ENCODE measurements at regions not wholly inside any gene's neighbourhood (a gene's known extent, or its start where the extent isn't known, plus 50 kb on each side); places are given as distances from the start of the nearest gene placed in this dataset.
"Not testable (repeated sequence)": the region's sequence is repeated elsewhere in the genome, so short reads cannot be mapped to it uniquely, and the experiment has no call there.

GRCh38 chr18:73617981-73618380 lies 529.7 kb downstream of the FBXO15 start:
- no peak for DNase-seq

DNA sequence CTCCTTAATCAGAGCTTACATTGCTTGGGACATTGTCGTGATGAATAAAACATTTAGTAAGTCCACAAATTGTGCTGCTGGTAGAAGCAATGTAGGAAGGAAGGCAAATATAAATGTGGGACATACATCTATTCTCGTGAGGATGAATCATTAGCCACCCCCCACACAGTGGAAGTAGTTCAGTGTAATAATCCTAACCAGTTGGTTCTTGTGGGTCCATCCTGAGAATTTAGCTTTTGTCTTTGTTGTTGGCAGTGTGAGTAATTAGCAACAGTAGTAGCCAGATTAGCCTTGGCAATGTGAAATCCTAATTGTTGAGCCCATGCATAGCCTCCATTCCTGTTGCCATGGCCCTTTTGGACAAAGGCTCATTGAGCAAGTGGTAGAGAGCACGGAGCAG lies 532.1 kb downstream of the FBXO15 start:
- no peak for DNase-seq

DNA sequence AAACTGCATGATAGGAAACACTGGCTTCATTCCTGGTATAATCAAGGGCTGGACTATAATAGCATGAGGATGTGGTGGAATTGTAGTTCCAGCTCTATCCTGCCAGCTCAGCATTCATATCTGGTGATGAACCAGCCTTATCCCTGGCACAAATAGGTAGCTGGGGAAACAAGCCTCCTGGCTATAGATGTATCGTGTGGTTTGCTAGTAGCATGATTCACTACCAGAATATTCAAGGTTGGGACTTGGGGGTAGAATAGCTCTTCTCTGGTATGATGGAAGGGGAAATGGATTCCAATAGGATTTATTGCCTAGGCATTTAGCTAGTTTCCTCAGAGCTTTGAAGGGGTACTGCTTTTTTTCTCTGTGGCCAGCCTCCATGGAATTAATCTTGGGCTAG lies 532.8 kb downstream of the FBXO15 start:
- DNase-seq, result no peak

- DNase-seq, result no peak
These were observed 533.8 kb downstream of the FBXO15 start for GRCh38 chr18:73613706-73614340.

GRCh38 chr18:73597832-73598615 lies 549.6 kb downstream of the FBXO15 start:
- DNase-seq, result no peak

DNA sequence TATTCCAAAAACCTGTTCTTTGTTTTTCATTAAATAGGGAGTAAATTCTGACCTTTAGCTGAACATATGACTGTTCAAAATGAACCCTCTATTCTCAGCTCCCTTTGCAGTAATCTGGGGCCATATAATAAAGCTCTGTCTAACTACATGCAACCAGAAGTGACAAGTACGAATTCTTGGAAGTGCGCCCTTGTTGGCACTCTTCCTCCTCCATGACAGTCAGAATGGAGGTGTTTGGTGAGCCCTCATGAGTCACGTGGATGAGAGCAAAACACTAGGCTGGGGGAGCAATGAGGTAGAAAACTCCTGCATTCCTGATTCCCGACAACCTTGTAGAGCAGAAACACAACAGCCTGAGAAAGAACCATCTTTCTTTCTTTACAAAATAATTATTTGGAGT lies 552.9 kb downstream of the FBXO15 start:
- DNase-seq, result no peak

DNA sequence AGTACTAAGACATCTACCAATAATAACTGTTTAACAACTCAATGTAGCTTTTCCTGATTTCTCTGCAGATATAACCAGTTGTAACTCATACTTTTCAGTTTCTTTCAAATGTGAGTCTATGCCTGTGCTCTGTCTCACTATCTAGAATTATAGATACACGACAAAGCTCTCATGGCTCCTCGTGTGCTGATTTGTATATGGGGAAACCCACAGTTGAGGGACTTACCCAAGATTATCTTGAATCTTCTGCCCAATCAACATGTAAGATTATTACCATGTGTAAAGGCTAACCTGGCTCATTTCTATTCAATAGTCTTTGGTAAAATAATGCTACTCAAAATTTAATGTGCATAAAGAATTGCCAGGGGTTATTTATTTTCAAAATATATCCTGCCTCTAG lies 554.4 kb downstream of the FBXO15 start:
- DNase-seq, result no peak

DNA sequence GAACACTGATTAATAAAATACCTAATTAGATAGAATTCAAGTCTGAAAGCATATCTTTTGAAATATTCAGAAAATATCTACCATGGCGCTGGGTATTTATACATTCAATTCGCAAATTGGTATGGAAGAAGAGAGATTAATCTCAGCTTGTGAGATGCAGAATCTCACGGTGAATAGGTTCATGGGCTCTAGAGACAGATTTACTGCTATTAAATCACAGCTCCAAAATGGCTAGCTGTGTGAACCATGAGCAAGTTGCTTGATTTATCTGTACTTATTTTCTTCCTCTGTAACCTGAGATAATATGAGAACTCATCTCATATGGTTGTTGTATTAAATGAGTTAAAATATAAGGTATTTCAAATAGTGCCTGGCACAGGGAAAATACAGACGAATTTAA lies 556.7 kb downstream of the FBXO15 start:
- no peak for DNase-seq

- no peak for DNase-seq
These were observed 567.9 kb downstream of the FBXO15 start for GRCh38 chr18:73579698-73580097.

DNA sequence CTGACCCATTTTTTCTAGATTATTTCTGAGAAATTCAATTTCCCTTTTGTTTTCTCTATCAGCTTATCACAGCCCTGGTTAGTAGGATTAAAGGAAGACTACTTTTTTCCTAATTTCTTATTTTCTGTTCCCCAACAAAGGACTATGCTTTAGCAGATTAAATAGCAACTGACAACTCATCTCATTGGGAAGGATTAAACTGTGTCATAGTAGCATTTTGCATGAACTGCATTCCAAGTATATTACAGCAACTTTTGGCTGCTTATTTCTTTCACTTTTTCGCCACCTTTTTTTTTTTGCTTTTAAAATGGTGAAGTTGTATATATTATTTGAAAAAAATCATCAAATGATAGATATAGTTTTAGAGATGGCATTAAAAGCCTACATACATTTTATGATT lies 570.3 kb downstream of the FBXO15 start:
- no peak for DNase-seq

GRCh38 chr18:73563901-73564472 lies 583.6 kb downstream of the FBXO15 start:
- DNase-seq, result no peak

DNA sequence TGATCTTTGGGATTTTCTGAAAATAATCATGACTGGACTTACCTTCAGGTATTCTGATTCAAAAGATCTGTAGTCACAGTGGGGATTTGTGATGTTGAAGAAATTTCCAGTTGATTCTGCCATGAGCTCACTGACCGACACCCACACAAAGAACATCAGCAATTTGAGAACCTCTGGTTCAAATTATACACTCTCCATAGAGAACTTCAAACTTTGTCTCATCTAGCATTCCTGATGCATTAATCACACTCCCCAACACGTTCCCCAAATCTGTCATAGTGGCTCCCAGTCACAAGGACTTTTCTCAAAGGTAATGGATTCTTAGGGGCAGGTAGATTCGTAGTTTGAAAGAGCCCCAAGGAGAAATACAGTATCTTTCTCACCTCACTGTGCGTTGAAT lies 584.3 kb downstream of the FBXO15 start:
- no peak for DNase-seq

- no peak for DNase-seq
These were observed 590.7 kb downstream of the FBXO15 start for GRCh38 chr18:73556904-73557303.

GRCh38 chr18:73552171-73552570 lies 595.5 kb downstream of the FBXO15 start:
- no peak for DNase-seq

GRCh38 chr18:73551211-73551610 lies 596.4 kb downstream of the FBXO15 start:
- no peak for DNase-seq

DNA sequence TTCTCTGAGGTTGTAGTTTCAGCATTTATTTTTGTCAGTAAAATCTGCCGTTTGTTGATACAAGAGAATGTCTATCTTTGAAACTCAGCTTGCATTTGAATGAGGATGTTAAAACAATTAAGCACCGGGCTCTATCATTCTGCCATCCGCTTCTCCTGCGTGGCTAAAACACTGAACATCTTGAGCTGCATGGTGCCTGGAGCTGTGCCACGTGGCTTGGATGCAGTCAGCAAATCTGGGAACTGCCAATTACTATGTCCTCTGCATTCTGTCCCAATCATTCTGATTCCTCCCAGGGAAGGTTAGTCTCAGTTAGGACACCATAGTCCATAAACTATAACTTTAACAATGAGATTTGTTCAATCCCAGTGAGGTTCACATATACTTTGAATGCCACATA lies 598.4 kb downstream of the FBXO15 start:
- DNase-seq, result no peak

DNA sequence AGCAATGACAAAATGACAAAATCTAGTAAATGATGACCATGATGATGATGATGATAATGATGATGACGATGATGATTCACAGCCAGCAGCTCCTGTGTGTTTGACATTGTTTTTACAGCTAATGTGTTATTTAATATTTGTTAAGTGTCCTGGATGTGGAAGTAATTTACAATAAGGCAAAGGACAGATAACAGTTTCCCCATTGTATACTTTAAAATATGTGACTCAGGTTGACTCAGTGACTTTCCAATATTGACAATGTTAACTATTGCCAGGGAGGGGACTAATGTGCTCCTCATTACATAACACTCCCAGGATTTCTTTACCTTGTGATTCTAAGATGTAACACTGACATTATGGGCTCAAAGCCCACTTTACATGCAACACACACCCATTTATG lies 602.2 kb downstream of the FBXO15 start:
- DNase-seq, result no peak

- no peak for DNase-seq
These were observed 603.0 kb downstream of the FBXO15 start for GRCh38 chr18:73544617-73545016.

GRCh38 chr18:73544032-73544431 lies 603.6 kb downstream of the FBXO15 start:
- DNase-seq, result no peak

DNA sequence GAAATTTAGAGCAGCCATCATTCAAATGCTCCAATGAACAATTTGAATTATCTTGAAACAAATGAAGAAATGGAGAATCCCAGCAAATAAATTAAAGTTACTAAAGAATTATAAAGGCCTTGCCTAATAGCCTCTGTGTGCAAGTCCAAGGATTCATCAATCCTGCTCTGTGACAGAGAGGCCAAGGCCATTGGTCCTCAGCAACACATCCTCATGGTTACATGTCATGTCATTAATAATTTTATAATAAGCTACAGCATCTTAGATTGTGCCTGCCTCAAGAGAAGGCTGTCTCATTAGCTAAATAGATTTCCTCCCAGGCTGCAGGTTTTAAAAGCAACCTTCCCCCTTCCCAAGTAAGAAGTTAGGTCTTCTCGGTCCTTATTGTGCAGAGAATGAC lies 611.6 kb downstream of the FBXO15 start:
- no peak for DNase-seq

DNA sequence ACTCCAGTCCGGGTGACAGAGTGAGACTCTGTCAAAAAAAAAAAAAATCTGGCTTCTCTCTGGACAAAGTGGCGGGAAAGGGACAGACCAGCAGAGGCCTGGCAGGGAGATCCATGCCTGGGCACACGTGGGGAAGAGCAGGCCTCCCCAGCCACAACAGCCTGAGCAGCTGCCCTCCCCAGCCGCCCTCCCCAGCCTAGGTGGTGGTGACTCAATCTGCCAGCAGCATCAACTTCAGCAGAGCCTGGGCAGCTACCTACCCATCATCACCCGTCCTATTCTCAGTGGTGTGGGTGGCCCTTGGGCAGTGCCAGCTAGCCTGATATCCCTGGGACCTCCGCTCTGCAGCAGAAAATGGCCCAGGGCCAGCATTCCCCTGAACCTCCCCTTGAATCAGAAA lies 612.4 kb downstream of the FBXO15 start:
- no peak for DNase-seq

DNA sequence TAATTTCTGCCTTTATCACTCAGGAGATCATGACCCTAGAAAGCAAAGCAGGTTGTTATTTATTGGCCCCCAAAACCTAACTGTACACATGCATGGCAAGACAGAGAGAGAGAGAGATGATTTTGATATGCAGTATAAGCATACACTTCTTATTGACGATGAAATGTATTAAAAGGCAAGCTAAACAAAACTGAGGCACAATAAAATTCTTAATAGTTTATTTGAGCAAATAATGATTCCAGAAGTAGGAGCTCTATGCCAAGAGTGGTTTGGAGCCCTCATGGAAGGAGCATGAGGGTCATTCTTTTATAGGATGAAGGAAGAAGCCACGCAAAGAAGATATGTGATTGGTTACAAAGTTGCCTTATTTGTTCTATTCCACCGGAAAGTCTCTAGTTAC lies 616.0 kb downstream of the FBXO15 start:
- DNase-seq, result no peak

DNA sequence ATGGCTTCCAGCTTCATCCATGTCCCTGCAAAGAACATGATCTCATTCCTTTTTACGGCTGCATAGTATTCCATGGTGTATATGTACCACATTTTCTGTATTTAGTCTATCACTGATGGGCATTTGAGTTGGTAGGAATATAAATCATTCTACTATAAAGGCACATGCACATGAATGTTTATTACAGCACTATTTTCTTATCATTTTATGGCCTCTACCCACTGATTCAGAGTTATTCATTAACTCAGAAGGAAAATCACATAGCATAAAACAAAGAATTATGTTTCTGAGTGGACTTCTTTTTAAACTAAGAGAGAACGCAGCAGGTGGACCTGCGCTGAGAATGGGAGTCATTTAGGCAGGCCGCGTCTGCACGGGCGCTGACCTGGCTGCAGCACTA lies 619.6 kb downstream of the FBXO15 start:
- no peak for DNase-seq

DNA sequence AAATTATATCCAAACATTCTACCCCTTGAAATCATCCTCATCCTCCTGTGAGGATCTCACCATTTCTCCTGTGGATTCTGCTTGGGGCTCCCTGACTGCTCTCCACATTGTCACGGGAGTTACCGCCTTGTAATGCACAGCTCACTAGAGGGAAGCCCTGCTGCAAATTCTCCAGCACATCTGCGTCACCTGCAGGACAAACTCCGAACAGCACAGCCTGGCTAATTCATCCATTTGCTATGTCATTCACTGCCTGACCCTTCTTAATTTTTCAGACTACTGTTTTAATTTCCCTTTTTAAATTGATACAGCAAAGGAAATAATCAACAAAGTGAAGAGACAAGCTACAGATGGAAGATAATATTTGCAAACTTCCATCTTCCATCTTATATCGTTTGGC lies 627.4 kb downstream of the FBXO15 start:
- no peak for DNase-seq

- DNase-seq, result not testable (repeated sequence)
These were observed 631.6 kb downstream of the FBXO15 start for GRCh38 chr18:73516056-73516455.

Data from CD4-positive, alpha-beta T cell treated with Interleukin-12 subunit alpha and Interleukin-12 subunit beta, for 1 hour (primary cell).